Gastroesophageal sphincter (tissue), 3 donors: ENCODE measurements at regions not wholly inside any gene's neighbourhood (a gene's known extent, or its start where the extent isn't known, plus 50 kb on each side); places are given as distances from the start of the nearest gene placed in this dataset.

Source experiments
- EP300 ChIP-seq: sonication (generic); formaldehyde crosslinking; IDR thresholded peaks from one replicate; pipeline ENCODE4 v1.6.1; 2017; ENCODE audit warnings: antibody characterized with exemption, mild to moderate bottlenecking
- POLR2A ChIP-seq, 2 donors: fragments of 450-650 bp; IDR thresholded peaks; one replicate each; pipeline ENCODE4 v1.6.1; 2017; ENCODE audit warnings: antibody characterized with exemption in 2 of 2, mild to moderate bottlenecking in 2 of 2, moderate library complexity in 1 of 2
- POLR2AphosphoS5 ChIP-seq: sonication (generic); formaldehyde crosslinking; IDR thresholded peaks from one replicate; pipeline ENCODE4 v1.6.1; 2017; ENCODE audit warnings: antibody characterized with exemption
- TF ChIP-seq, protein P1 (sequence below), 4 experiments: fragments of 200-600 bp in 2 of 4; fragments of 450-650 bp in 2 of 4; sonication (generic) in 1 of 4; IDR thresholded peaks; one replicate each; pipeline ENCODE4 v1.5.1; 2017 to 2019; ENCODE audit warnings: antibody characterized with exemption in 4 of 4, mild to moderate bottlenecking in 2 of 4, moderate library complexity in 2 of 4

- TF ChIP-seq, protein P1, sequence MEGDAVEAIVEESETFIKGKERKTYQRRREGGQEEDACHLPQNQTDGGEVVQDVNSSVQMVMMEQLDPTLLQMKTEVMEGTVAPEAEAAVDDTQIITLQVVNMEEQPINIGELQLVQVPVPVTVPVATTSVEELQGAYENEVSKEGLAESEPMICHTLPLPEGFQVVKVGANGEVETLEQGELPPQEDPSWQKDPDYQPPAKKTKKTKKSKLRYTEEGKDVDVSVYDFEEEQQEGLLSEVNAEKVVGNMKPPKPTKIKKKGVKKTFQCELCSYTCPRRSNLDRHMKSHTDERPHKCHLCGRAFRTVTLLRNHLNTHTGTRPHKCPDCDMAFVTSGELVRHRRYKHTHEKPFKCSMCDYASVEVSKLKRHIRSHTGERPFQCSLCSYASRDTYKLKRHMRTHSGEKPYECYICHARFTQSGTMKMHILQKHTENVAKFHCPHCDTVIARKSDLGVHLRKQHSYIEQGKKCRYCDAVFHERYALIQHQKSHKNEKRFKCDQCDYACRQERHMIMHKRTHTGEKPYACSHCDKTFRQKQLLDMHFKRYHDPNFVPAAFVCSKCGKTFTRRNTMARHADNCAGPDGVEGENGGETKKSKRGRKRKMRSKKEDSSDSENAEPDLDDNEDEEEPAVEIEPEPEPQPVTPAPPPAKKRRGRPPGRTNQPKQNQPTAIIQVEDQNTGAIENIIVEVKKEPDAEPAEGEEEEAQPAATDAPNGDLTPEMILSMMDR (IDR thresholded peaks at IDR 0.05), result no peak
- TF ChIP-seq POLR2AphosphoS5 (no peak), POLR2A (IDR thresholded peaks at IDR 0.05) (no peak), EP300 (no peak)
Observed at GRCh38 chr7:33770576-33770975, 134.8 kb upstream of the BMPER start.
